Naive thymus-derived CD4-positive, alpha-beta T cell (primary cell): ENCODE measurements at regions not wholly inside any gene's neighbourhood (a gene's known extent, or its start where the extent isn't known, plus 50 kb on each side); places are given as distances from the start of the nearest gene placed in this dataset.

Source experiments
- ATAC-seq: fragments of 150-1000 bp; cut with Tn5 transposase; 2 replicates; pipeline ENCODE4 v1.10.0; 2021; ENCODE audit warnings: mild to moderate bottlenecking, moderate library complexity
- CTCF ChIA-PET: fragments of 350-600 bp; sonication (Branson Sonifier 250); formaldehyde crosslinking; loops from one replicate; lab custom pipeline; 2021; ENCODE audit warnings: antibody characterized with exemption; lab: Charles Lee
- POLR2A ChIA-PET: fragments of 350-600 bp; sonication (Branson Sonifier 250); formaldehyde crosslinking; loops from one replicate; lab custom pipeline; 2021; ENCODE audit warnings: antibody characterized with exemption, inconsistent platforms; lab: Charles Lee
- DNase-seq, 9 donors: peaks; one replicate each; pipeline versions ENCODE4 v3.0.0 to v3.0.0-alpha.2; 2020 to 2022; ENCODE audit warnings: mixed read lengths in 1 of 9
- H3K27ac ChIP-seq: one replicate; pipeline ENCODE4 v1.7.0; 2013; ENCODE audit warnings: mild to moderate bottlenecking, low read depth, low read length, moderate library complexity
- H3K27me3 ChIP-seq, 2 donors: one replicate each; pipeline ENCODE4 v1.7.0; 2013; ENCODE audit warnings: low read length in 2 of 2, mild to moderate bottlenecking in 2 of 2, moderate library complexity in 2 of 2; ENCODE audit not compliant: control insufficient read depth in 2 of 2, insufficient read depth in 2 of 2
- H3K36me3 ChIP-seq, 3 experiments: 1 replicate in 2 of 3; 2 replicates in 1 of 3; pipeline ENCODE4 v1.7.0; 2013; ENCODE audit warnings: low read length in 3 of 3, mild to moderate bottlenecking in 3 of 3, moderate library complexity in 1 of 3; ENCODE audit not compliant: insufficient read depth in 3 of 3, control insufficient read depth in 2 of 3
- H3K4me1 ChIP-seq, 2 donors: one replicate each; pipeline ENCODE4 v1.7.0; 2013; ENCODE audit warnings: low read length in 2 of 2, mild to moderate bottlenecking in 2 of 2, moderate library complexity in 1 of 2; ENCODE audit not compliant: control insufficient read depth in 2 of 2, insufficient read depth in 2 of 2
- H3K4me3 ChIP-seq: 2 replicates; pipeline ENCODE4 v1.7.0; 2013; ENCODE audit warnings: mild to moderate bottlenecking, low read length
- H3K9me3 ChIP-seq, 3 experiments: 1 replicate in 2 of 3; 2 replicates in 1 of 3; pipeline ENCODE4 v1.7.0; 2013; ENCODE audit warnings: low read length in 3 of 3; ENCODE audit not compliant: control insufficient read depth in 2 of 3
- H3K27ac Mint-ChIP-seq, 9 donors: one replicate each; pipeline ENCODE4 v1.8.0; 2020 to 2022; ENCODE audit warnings: mixed read lengths in 9 of 9, mild to moderate bottlenecking in 8 of 9, moderate library complexity in 5 of 9, inconsistent platforms in 2 of 9
- H3K27me3 Mint-ChIP-seq, 5 donors: one replicate each; pipeline ENCODE4 v1.8.0; 2021 to 2022; ENCODE audit warnings: mixed read lengths in 5 of 5, mild to moderate bottlenecking in 1 of 5
- H3K36me3 Mint-ChIP-seq, 5 donors: one replicate each; pipeline ENCODE4 v1.8.0; 2020 to 2022; ENCODE audit warnings: mixed read lengths in 5 of 5, mild to moderate bottlenecking in 3 of 5, inconsistent platforms in 1 of 5
- H3K4me1 Mint-ChIP-seq, 7 donors: one replicate each; pipeline ENCODE4 v1.8.0; 2020 to 2022; ENCODE audit warnings: mixed read lengths in 7 of 7, mild to moderate bottlenecking in 3 of 7, inconsistent platforms in 1 of 7
- H3K4me3 Mint-ChIP-seq, 10 donors: one replicate each; pipeline ENCODE4 v1.8.0; 2020 to 2022; ENCODE audit warnings: mild to moderate bottlenecking in 10 of 10, mixed read lengths in 10 of 10, moderate library complexity in 6 of 10, inconsistent platforms in 2 of 10
- H3K9me3 Mint-ChIP-seq, 11 donors: one replicate each; pipeline ENCODE4 v1.8.0; 2020 to 2022; ENCODE audit warnings: mixed read lengths in 11 of 11, mild to moderate bottlenecking in 4 of 11, inconsistent platforms in 1 of 11, moderate library complexity in 1 of 11
- intact Hi-C, 2 donors: fragments of 100-400 bp; cut with micrococcal nuclease; formaldehyde crosslinking; loops; one replicate each; pipeline ENCODE4 v1.15.1; 2023

DNA sequence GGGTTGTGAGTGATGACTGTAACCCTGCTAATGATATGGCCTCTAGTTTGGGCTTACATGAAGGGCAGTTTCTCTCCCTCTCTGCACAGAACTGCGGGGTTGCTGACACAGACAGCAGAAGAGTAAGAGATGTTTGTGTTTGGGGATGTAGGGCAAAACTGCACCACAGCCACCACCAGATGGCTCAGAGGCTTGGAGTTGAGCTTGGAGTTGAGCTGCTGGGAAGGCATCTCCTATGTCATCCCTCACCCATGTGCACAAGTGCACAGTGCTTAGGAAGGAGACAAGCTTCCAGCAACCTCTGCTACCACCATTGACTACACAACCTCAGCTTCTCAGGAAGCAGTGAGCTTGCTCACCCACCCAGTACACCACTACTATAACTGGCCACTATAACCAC is 303.9 kb upstream of the DEFB112 start:
- DNase-seq (no peak), ATAC-seq (no peak)
- Mint-ChIP-seq H3K9me3 (peaks cover 0 to 28% (median 7%) of the 10 kb centered on the region in 11 donors), H3K27me3 (no peaks in the 10 kb centered on the region), H3K4me1 (no peaks in the 10 kb centered on the region), H3K27ac (no peak overlapping the region), H3K36me3 (no peaks in the 10 kb centered on the region), H3K4me3 (no peak overlapping the region)
- ChIA-PET POLR2A (no interaction called here), CTCF (no interaction called here)
- Histone ChIP-seq H3K27ac (no peak overlapping the region), H3K27me3 (no peaks in the 10 kb centered on the region), H3K4me1 (no peaks in the 10 kb centered on the region), H3K4me3 (no peak overlapping the region), H3K36me3 (no peaks in the 10 kb centered on the region), H3K9me3 (peaks cover 0 to 17% (median 0%) of the 10 kb centered on the region in 3 experiments)
- intact Hi-C loops: no loop called here

DNA sequence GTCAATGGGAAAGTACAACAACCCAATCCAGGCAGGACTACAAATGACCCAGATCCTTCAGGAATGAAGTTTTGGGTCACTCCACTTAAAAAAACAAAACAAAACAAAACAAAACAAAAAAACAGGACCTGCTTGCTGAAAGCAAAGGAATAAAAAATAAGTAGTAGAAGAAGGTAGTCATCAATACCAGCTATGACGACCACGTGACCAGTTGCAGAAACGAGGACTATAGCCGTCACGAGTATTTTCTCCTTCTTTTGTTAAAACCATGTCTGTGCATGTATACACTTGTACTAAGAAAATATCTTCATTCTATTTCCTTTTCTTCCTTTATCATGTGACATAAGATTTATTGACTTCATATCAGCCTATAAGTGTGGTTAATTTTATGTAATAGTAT is 308.4 kb upstream of the DEFB112 start:
- DNase-seq (no peak), ATAC-seq (no peak)
- peaks cover 0 to 11% (median 0%) of the 10 kb centered on the region in 3 experiments for H3K9me3 ChIP-seq
- Mint-ChIP-seq H3K36me3 (no peaks in the 10 kb centered on the region), H3K9me3 (peaks cover 0 to 26% (median 7%) of the 10 kb centered on the region in 11 donors), H3K4me1 (no peaks in the 10 kb centered on the region), H3K4me3 (no peak overlapping the region), H3K27ac (no peak overlapping the region), H3K27me3 (no peaks in the 10 kb centered on the region)
- H3K4me3 ChIP-seq: no peak overlapping the region
- intact Hi-C loops: no loop called here
- POLR2A ChIA-PET: no interaction called here
- H3K36me3 ChIP-seq: no peaks in the 10 kb centered on the region
- no peaks in the 10 kb centered on the region for H3K27me3 ChIP-seq
- H3K27ac ChIP-seq: no peak overlapping the region
- no peaks in the 10 kb centered on the region for H3K4me1 ChIP-seq
- CTCF ChIA-PET: no interaction called here

DNA sequence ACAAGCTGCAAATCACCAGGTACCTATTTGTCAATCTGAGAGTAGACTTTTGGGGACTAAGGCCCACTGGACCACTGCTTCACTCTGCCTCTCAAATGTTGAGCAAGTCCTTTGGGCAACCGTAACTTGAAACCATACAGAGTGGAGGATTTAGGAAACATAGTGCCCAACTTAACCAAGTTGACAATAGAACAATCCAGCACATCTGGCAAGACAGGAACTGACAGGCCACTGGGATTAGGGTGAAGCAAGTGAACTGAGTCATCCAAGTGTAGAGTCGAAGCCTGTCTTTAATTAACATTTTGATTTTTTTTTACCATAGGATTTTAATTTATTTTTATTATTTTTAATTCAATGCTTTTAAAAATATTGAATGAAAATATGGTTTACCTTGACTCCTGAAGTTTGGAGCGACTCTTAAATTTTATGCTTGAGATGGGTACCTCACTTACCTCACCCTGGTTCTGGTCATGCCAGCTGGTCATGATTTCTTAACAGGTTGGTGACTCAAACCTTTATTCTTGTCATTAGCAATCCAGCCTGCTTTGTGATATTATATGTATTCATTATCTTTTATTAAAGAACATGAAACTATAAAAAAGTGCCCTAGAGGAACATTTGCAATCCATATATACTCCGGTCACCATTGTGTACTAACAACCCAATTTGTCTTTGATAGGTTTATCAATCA is 312.1 kb upstream of the DEFB112 start:
- Histone ChIP-seq H3K36me3 (no peaks in the 10 kb centered on the region), H3K9me3 (no peaks in the 10 kb centered on the region), H3K27ac (no peak overlapping the region), H3K4me3 (no peak overlapping the region), H3K27me3 (no peaks in the 10 kb centered on the region), H3K4me1 (no peaks in the 10 kb centered on the region)
- ATAC-seq (no peak), DNase-seq (no peak)
- ChIA-PET POLR2A (no interaction called here), CTCF (no interaction called here)
- no peak overlapping the region for H3K27ac Mint-ChIP-seq
- H3K36me3 Mint-ChIP-seq: no peaks in the 10 kb centered on the region
- intact Hi-C loops: no loop called here
- H3K9me3 Mint-ChIP-seq: peaks cover 0 to 11% (median 5%) of the 10 kb centered on the region in 11 donors
- H3K4me1 Mint-ChIP-seq: no peaks in the 10 kb centered on the region
- no peaks in the 10 kb centered on the region for H3K27me3 Mint-ChIP-seq
- H3K4me3 Mint-ChIP-seq: no peak overlapping the region

DNA sequence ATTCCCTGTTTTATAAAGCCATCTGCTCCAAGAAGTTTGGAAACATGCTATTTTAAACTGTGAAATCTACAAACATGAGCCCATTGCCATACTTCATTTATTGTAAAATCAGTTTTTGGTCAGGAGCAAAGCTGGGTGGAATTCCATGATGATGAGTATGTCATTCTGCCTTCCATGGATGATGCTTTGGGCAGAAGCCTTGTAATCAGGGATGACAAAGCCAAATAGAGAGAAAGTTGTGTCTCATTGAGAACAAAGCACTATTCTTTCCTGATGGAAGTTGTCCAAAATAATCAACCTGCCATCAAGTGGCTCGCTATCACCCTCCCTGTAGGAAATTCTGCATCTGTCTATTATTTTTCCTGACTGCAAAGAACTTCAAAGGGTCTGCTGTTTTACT is 313.0 kb upstream of the DEFB112 start:
- H3K27me3 ChIP-seq: no peaks in the 10 kb centered on the region
- no peaks in the 10 kb centered on the region for H3K9me3 ChIP-seq
- H3K4me1 Mint-ChIP-seq: no peaks in the 10 kb centered on the region
- peaks cover 0 to 11% (median 5%) of the 10 kb centered on the region in 11 donors for H3K9me3 Mint-ChIP-seq
- ChIA-PET POLR2A (no interaction called here), CTCF (no interaction called here)
- no peaks in the 10 kb centered on the region for H3K36me3 Mint-ChIP-seq
- DNase-seq (no peak), ATAC-seq (no peak)
- no peaks in the 10 kb centered on the region for H3K36me3 ChIP-seq
- H3K4me3 Mint-ChIP-seq: no peak overlapping the region
- H3K27ac ChIP-seq: no peak overlapping the region
- H3K27me3 Mint-ChIP-seq: no peaks in the 10 kb centered on the region
- H3K4me1 ChIP-seq: no peaks in the 10 kb centered on the region
- no peak overlapping the region for H3K27ac Mint-ChIP-seq
- H3K4me3 ChIP-seq: no peak overlapping the region
- intact Hi-C loops: no loop called here

DNA sequence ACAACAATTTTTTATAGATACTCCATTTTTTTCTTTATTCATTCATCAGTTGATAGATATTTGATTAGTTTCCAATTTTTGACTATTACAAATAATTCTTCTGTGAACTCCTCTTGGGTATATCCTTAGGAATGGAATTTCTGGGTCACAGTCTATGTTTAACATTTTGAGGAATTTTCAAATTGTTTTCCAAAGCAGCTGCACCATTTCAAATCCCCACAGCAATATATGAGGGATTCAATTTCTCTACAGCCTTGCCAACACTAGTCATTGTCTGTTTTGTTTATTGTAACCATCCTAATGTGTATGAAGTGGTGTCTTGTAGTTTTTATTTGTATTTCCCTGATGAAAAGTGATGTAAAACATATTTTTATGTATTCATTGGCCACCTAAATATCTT is 320.3 kb upstream of the DEFB112 start:
- Histone ChIP-seq H3K27ac (no peak overlapping the region), H3K36me3 (no peaks in the 10 kb centered on the region), H3K27me3 (no peaks in the 10 kb centered on the region), H3K4me3 (no peak overlapping the region), H3K9me3 (no peaks in the 10 kb centered on the region), H3K4me1 (no peaks in the 10 kb centered on the region)
- no peaks in the 10 kb centered on the region for H3K36me3 Mint-ChIP-seq
- DNase-seq (no peak), ATAC-seq (no peak)
- H3K9me3 Mint-ChIP-seq: peaks cover 0 to 17% (median 4%) of the 10 kb centered on the region in 11 donors
- no peak overlapping the region for H3K4me3 Mint-ChIP-seq
- H3K27me3 Mint-ChIP-seq: no peaks in the 10 kb centered on the region
- no peak overlapping the region for H3K27ac Mint-ChIP-seq
- ChIA-PET POLR2A (no interaction called here), CTCF (no interaction called here)
- H3K4me1 Mint-ChIP-seq: no peaks in the 10 kb centered on the region
- intact Hi-C loops: no loop called here

DNA sequence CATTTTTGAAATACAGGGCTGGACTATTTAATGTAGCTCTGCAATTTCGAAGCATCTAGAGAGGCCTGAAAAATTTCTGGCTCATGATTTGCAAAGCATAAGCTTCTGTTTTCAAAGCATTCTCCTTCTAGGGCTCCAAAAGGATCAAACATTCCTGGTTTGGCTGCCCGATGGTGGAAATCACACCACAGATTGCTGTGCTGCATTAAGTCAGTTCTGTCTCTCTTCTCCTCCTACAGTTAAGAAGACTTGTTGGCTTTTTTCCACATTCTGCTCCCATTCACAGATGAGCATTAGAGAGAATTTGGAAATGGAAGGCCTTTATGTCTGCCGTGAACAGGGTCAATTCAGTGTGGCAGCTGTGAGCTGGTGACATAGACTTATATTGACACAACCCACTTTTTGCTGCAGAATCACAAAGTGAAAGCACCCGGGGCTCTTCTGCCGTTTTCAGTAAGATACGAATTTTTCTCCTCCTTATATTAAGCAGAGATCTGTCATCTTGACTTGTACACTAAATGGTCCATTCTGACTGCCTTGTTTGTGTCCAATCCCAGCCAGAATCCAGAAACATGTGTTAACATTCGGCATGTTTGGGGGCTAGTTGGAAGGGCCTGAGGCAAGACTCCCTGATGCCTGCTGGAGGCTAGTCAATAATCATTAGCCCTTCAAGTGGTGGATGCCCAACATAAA is 330.8 kb upstream of the DEFB112 start:
- peaks cover 0 to 4% (median 0%) of the 10 kb centered on the region in 5 donors for H3K27me3 Mint-ChIP-seq
- Histone ChIP-seq H3K36me3 (no peaks in the 10 kb centered on the region), H3K4me1 (no peaks in the 10 kb centered on the region), H3K27me3 (no peaks in the 10 kb centered on the region), H3K9me3 (no peaks in the 10 kb centered on the region), H3K4me3 (no peak overlapping the region), H3K27ac (no peak overlapping the region)
- no peak for ATAC-seq
- intact Hi-C loops: no loop called here
- H3K36me3 Mint-ChIP-seq: peaks cover 0 to 3% (median 0%) of the 10 kb centered on the region in 5 donors
- CTCF ChIA-PET: no interaction called here
- peaks cover 0 to 29% (median 6%) of the 10 kb centered on the region in 11 donors for H3K9me3 Mint-ChIP-seq
- H3K27ac Mint-ChIP-seq: no peak overlapping the region
- no peak overlapping the region for H3K4me3 Mint-ChIP-seq
- no peak for DNase-seq
- POLR2A ChIA-PET: no interaction called here
- H3K4me1 Mint-ChIP-seq: no peaks in the 10 kb centered on the region

DNA sequence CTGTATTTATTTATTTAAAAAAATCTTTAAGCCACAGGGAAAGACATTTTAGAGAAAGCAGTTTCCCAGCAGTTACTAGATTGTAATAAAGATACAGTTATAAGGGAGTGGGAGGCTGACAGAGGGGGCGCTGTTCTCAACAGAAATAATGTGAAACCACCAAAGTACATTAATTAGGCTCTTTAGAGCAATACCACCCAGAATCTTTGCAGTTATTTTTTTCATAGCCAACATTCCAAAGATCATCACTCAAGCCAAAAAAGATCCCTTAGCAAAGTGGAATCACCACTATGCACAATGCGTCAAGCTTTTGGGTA is 331.3 kb upstream of the DEFB112 start:
- ATAC-seq: no peak
- Mint-ChIP-seq H3K4me3 (no peak overlapping the region), H3K27ac (no peak overlapping the region), H3K9me3 (peaks cover 0 to 24% (median 4%) of the 10 kb centered on the region in 11 donors), H3K27me3 (peaks cover 0 to 4% (median 0%) of the 10 kb centered on the region in 5 donors), H3K4me1 (no peaks in the 10 kb centered on the region), H3K36me3 (peaks cover 0 to 3% (median 0%) of the 10 kb centered on the region in 5 donors)
- H3K27ac ChIP-seq: no peak overlapping the region
- no peaks in the 10 kb centered on the region for H3K36me3 ChIP-seq
- H3K27me3 ChIP-seq: no peaks in the 10 kb centered on the region
- POLR2A ChIA-PET: no interaction called here
- no peak for DNase-seq
- H3K9me3 ChIP-seq: no peaks in the 10 kb centered on the region
- intact Hi-C loops: no loop called here
- no peak overlapping the region for H3K4me3 ChIP-seq
- CTCF ChIA-PET: no interaction called here
- no peaks in the 10 kb centered on the region for H3K4me1 ChIP-seq
